ENCODE measurements at regions not wholly inside any gene's neighbourhood (a gene's known extent, or its start where the extent isn't known, plus 50 kb on each side); places are given as distances from the start of the nearest gene placed in this dataset.

GRCh38 chr6:15911753-15912504, 217.0 kb upstream of the MYLIP start:
- TF ChIP-seq CTCF (IDR thresholded peaks at IDR 0.05; ENCODE audit: low read depth, low read length): no peak
- no peak for TF ChIP-seq EZH2phosphoT487 (IDR thresholded peaks at IDR 0.05; ENCODE audit: low read depth)
